ENCODE measurements at regions not wholly inside any gene's neighbourhood (a gene's known extent, or its start where the extent isn't known, plus 50 kb on each side); places are given as distances from the start of the nearest gene placed in this dataset.

DNA sequence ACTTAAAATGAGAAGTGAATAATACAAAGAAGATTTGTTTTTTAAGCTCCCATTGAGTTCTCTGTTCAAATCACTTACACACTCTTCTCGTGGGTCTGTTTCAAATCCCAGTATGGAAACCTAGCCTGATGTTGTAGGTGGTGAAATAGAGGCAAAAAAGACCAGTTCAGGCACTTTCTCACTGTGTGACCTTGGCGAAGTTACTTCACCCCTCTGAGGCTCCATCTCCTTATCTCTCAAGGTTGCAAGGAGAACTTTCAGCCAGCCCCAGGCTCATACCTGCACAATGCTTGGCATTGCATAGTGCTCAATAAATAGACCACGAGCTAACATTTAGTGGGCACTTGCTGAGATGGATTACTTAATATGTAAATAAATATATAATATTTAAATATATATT is 90.1 kb downstream of the PRLHR start (continued):
- TF ChIP-seq ESRRG (CRISPR knock-in tag; IDR thresholded peaks at IDR 0.05) = no peak
- no peak for TF ChIP-seq RARB (CRISPR knock-in tag; IDR thresholded peaks at IDR 0.05)
- no peak for TF ChIP-seq BACH2 (CRISPR knock-in tag; IDR thresholded peaks at IDR 0.05; ENCODE audit: borderline replicate concordance)
- no peak for TF ChIP-seq TOX (CRISPR knock-in tag; IDR thresholded peaks at IDR 0.05; ENCODE audit: borderline replicate concordance)
- TF ChIP-seq ISL1 (CRISPR knock-in tag; IDR thresholded peaks at IDR 0.05) = no peak
- TF ChIP-seq, protein P1, sequence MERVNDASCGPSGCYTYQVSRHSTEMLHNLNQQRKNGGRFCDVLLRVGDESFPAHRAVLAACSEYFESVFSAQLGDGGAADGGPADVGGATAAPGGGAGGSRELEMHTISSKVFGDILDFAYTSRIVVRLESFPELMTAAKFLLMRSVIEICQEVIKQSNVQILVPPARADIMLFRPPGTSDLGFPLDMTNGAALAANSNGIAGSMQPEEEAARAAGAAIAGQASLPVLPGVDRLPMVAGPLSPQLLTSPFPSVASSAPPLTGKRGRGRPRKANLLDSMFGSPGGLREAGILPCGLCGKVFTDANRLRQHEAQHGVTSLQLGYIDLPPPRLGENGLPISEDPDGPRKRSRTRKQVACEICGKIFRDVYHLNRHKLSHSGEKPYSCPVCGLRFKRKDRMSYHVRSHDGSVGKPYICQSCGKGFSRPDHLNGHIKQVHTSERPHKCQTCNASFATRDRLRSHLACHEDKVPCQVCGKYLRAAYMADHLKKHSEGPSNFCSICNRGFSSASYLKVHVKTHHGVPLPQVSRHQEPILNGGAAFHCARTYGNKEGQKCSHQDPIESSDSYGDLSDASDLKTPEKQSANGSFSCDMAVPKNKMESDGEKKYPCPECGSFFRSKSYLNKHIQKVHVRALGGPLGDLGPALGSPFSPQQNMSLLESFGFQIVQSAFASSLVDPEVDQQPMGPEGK (CRISPR knock-in tag; IDR thresholded peaks at IDR 0.05; ENCODE audit: borderline replicate concordance) = no peak
- no peak for TF ChIP-seq ZNF8 (CRISPR knock-in tag; IDR thresholded peaks at IDR 0.05)

DNA sequence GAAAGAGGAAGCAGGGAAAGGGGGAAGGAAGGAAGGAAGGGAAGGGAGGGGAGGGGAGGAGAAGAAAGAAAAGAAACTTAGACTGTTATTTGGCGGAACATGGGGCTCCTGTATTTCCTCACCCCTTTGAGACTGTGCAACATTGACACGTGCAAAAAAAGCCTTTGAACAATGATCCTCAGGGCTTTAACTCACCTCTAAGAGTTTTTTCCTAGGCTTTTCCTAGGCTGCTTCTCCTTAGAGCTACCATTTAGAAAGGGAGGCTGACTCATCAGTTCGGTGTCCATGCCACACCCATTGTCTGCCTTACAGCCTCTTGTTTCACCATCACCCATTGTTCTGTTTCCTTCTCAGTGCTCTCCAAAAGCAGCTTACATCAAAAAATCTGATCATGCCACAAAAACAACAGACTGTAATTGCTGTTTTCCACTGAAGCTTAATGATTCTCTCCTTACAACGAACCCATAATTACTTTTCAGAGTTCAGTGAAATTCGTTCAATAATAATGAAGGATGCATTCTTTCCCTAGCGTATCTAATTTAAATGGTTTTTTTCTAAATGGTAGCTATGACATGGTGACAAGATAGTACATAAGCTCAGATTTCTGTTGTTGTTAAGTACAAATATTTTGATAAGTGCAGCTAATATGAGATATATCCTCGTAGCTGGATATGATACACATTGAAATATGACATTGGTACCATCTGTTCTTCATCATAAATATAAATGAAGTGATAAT is 90.8 kb downstream of the PRLHR start:
- ATAC-seq = no peak
- no peak for TF ChIP-seq BACH2 (CRISPR knock-in tag; IDR thresholded peaks at IDR 0.05; ENCODE audit: borderline replicate concordance)
- TF ChIP-seq ZC3H10 (CRISPR knock-in tag; IDR thresholded peaks at IDR 0.05) = no peak
- TF ChIP-seq, protein P2, sequence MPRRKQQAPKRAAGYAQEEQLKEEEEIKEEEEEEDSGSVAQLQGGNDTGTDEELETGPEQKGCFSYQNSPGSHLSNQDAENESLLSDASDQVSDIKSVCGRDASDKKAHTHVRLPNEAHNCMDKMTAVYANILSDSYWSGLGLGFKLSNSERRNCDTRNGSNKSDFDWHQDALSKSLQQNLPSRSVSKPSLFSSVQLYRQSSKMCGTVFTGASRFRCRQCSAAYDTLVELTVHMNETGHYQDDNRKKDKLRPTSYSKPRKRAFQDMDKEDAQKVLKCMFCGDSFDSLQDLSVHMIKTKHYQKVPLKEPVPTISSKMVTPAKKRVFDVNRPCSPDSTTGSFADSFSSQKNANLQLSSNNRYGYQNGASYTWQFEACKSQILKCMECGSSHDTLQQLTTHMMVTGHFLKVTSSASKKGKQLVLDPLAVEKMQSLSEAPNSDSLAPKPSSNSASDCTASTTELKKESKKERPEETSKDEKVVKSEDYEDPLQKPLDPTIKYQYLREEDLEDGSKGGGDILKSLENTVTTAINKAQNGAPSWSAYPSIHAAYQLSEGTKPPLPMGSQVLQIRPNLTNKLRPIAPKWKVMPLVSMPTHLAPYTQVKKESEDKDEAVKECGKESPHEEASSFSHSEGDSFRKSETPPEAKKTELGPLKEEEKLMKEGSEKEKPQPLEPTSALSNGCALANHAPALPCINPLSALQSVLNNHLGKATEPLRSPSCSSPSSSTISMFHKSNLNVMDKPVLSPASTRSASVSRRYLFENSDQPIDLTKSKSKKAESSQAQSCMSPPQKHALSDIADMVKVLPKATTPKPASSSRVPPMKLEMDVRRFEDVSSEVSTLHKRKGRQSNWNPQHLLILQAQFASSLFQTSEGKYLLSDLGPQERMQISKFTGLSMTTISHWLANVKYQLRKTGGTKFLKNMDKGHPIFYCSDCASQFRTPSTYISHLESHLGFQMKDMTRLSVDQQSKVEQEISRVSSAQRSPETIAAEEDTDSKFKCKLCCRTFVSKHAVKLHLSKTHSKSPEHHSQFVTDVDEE (CRISPR knock-in tag; IDR thresholded peaks at IDR 0.05) = no peak
- TF ChIP-seq, protein P3, sequence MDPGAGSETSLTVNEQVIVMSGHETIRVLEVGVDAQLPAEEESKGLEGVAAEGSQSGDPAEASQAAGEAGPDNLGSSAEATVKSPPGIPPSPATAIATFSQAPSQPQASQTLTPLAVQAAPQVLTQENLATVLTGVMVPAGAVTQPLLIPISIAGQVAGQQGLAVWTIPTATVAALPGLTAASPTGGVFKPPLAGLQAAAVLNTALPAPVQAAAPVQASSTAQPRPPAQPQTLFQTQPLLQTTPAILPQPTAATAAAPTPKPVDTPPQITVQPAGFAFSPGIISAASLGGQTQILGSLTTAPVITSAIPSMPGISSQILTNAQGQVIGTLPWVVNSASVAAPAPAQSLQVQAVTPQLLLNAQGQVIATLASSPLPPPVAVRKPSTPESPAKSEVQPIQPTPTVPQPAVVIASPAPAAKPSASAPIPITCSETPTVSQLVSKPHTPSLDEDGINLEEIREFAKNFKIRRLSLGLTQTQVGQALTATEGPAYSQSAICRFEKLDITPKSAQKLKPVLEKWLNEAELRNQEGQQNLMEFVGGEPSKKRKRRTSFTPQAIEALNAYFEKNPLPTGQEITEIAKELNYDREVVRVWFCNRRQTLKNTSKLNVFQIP (CRISPR knock-in tag; IDR thresholded peaks at IDR 0.05; ENCODE audit: borderline replicate concordance, low read depth) = no peak
- TF ChIP-seq ZNF565 (CRISPR knock-in tag; conservative IDR thresholded peaks at IDR 0.05; ENCODE audit: low read depth) = no peak
- no peak for TF ChIP-seq CSDC2 (CRISPR knock-in tag; IDR thresholded peaks at IDR 0.05)
- no peak for TF ChIP-seq PPARA (CRISPR knock-in tag; IDR thresholded peaks at IDR 0.05; ENCODE audit: borderline replicate concordance)
- no peak for TF ChIP-seq OSR1 (CRISPR knock-in tag; IDR thresholded peaks at IDR 0.05)
- TF ChIP-seq ARNTL (CRISPR knock-in tag; IDR thresholded peaks at IDR 0.05; ENCODE audit: borderline replicate concordance, low read depth) = no peak
- TF ChIP-seq SNAI2 (CRISPR knock-in tag; IDR thresholded peaks at IDR 0.05) = no peak
- no peak for TF ChIP-seq GLIS3 (CRISPR knock-in tag; IDR thresholded peaks at IDR 0.05)
- TF ChIP-seq ZNF8 (CRISPR knock-in tag; IDR thresholded peaks at IDR 0.05) = no peak

DNA sequence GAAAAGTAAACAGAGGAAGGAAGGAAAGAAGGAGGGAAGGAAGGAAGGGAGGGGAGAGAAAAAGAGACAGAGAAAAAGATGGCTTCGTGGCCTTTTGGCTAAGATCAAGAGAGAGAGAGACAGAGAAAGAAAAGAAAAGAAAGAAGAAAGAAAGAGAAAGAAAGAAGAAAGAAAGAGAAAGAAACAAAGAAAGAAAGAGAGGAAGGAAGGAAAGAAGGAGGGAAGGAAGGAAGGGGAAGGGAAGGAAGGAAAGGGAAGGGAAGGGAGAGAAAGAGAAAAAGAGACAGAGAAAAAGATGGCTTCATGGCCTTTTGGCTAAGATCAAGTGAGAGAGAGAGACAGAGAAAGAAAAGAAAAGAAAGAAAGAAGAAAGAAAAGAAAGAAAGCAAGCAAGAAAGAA is 91.4 kb downstream of the PRLHR start:
- ATAC-seq = no peak

DNA sequence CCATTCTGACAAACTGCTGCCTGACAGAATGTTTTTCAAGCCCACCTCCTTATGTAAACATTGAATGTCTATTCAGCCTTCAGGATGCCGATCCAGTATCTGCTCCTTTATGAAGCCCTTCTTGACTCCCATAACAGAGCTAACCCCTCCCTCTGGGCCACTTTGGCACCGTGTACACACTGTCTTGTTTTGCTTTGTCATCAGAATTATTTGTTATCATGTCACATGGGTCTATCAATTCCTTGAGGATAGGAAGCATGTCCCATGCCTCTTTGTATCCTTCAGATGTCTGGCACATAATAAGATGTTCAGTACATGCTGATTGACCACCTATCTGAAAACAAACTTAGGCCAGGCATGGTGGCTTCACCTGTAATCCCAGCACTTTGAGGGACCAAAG is 92.3 kb downstream of the PRLHR start:
- no peak for ATAC-seq
- TF ChIP-seq ZNF565 (CRISPR knock-in tag; conservative IDR thresholded peaks at IDR 0.05; ENCODE audit: low read depth) (no peak), ZFP30 (CRISPR knock-in tag; IDR thresholded peaks at IDR 0.05) (no peak), BACH2 (CRISPR knock-in tag; IDR thresholded peaks at IDR 0.05; ENCODE audit: borderline replicate concordance) (no peak), SNAI2 (CRISPR knock-in tag; IDR thresholded peaks at IDR 0.05) (no peak), PPARA (CRISPR knock-in tag; IDR thresholded peaks at IDR 0.05; ENCODE audit: borderline replicate concordance) (no peak), ESRRG (CRISPR knock-in tag; IDR thresholded peaks at IDR 0.05) (no peak), ZNF8 (CRISPR knock-in tag; IDR thresholded peaks at IDR 0.05) (no peak), ZC3H10 (CRISPR knock-in tag; IDR thresholded peaks at IDR 0.05) (no peak), TCF4 (CRISPR knock-in tag; IDR thresholded peaks at IDR 0.05; ENCODE audit: borderline replicate concordance) (no peak), TOX (CRISPR knock-in tag; IDR thresholded peaks at IDR 0.05; ENCODE audit: borderline replicate concordance) (no peak), OSR1 (CRISPR knock-in tag; IDR thresholded peaks at IDR 0.05) (no peak), RARB (CRISPR knock-in tag; IDR thresholded peaks at IDR 0.05) (no peak)
- TF ChIP-seq, protein P4, sequence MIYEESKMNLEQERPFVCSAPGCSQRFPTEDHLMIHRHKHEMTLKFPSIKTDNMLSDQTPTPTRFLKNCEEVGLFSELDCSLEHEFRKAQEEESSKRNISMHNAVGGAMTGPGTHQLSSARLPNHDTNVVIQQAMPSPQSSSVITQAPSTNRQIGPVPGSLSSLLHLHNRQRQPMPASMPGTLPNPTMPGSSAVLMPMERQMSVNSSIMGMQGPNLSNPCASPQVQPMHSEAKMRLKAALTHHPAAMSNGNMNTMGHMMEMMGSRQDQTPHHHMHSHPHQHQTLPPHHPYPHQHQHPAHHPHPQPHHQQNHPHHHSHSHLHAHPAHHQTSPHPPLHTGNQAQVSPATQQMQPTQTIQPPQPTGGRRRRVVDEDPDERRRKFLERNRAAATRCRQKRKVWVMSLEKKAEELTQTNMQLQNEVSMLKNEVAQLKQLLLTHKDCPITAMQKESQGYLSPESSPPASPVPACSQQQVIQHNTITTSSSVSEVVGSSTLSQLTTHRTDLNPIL (CRISPR knock-in tag; IDR thresholded peaks at IDR 0.05; ENCODE audit: low read depth) = no peak
- TF ChIP-seq, protein P3 (CRISPR knock-in tag; IDR thresholded peaks at IDR 0.05; ENCODE audit: borderline replicate concordance, low read depth) = no peak
- TF ChIP-seq, protein P2 (CRISPR knock-in tag; IDR thresholded peaks at IDR 0.05) = no peak

More for the DNA sequence above, 91.4 kb downstream of the PRLHR start:
- TF ChIP-seq PPARA (CRISPR knock-in tag; IDR thresholded peaks at IDR 0.05; ENCODE audit: borderline replicate concordance) = no peak
- TF ChIP-seq BACH2 (CRISPR knock-in tag; IDR thresholded peaks at IDR 0.05; ENCODE audit: borderline replicate concordance) = no peak
- TF ChIP-seq SNAI2 (CRISPR knock-in tag; IDR thresholded peaks at IDR 0.05) = no peak

All from SK-N-SH treated with all-trans-retinoic acid at 6 μM for 48 hours (cell line).